ENCODE measurements at regions not wholly inside any gene's neighbourhood (a gene's known extent, or its start where the extent isn't known, plus 50 kb on each side); places are given as distances from the start of the nearest gene placed in this dataset.

- Mint-ChIP-seq H3K36me3 (ENCODE audit: low read depth) (no peaks in the 10 kb centered on the region), H3K4me1 (no peaks in the 10 kb centered on the region), H3K9me3 (no peaks in the 10 kb centered on the region), H3K27me3 (no peaks in the 10 kb centered on the region), H3K27ac (no peak overlapping the region), H3K4me3 (no peak overlapping the region)
- ATAC-seq (ENCODE audit: low read depth): no peak
- DNase-seq: no peak
- CTCF ChIA-PET: no interaction called here
- intact Hi-C loops (cut with micrococcal nuclease): no loop called here
- no peak for TF ChIP-seq CTCF (IDR thresholded peaks at IDR 0.05)
- POLR2A ChIA-PET: no interaction called here
Measured at GRCh38 chr3:104154896-104155295, 1211.8 kb upstream of the ALCAM start.

DNA sequence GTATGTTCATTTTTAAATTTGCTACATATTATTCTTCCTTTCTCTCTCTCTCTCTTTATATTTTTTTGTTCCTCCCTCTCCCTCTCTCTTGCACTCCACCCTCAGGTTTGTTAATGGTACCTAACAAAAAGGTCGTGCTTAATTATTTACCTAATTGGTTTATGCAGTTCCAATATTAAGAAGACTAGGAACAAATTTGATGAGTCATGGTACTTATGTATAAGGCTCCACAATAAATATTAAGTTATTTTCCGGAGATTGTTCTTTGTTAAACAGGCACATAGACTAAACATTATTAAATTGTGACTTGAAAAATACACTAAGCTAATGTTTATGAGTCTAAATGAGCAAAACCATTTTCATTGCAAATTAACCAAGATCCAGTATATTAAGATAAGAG, 1200.8 kb upstream of the ALCAM start:
- no peaks in the 10 kb centered on the region for H3K27me3 Mint-ChIP-seq
- H3K9me3 Mint-ChIP-seq: peaks cover 12% of the 10 kb centered on the region
- no peak for TF ChIP-seq CTCF (IDR thresholded peaks at IDR 0.05)
- H3K27ac Mint-ChIP-seq: no peak overlapping the region
- H3K4me1 Mint-ChIP-seq: no peaks in the 10 kb centered on the region
- DNase-seq: no peak
- ChIA-PET POLR2A (no interaction called here), CTCF (no interaction called here)
- no peak overlapping the region for H3K4me3 Mint-ChIP-seq
- no peaks in the 10 kb centered on the region for H3K36me3 Mint-ChIP-seq (ENCODE audit: low read depth)
- ATAC-seq (ENCODE audit: low read depth): no peak
- intact Hi-C loops (cut with micrococcal nuclease): no loop called here

- ChIA-PET CTCF (no interaction called here), POLR2A (no interaction called here)
- ATAC-seq (ENCODE audit: low read depth) (no peak), DNase-seq (no peak)
- intact Hi-C loops (cut with micrococcal nuclease): no loop called here
- no peak for TF ChIP-seq CTCF (IDR thresholded peaks at IDR 0.05)
- Mint-ChIP-seq H3K27me3 (no peaks in the 10 kb centered on the region), H3K4me3 (no peak overlapping the region), H3K9me3 (peaks cover 12% of the 10 kb centered on the region), H3K4me1 (no peaks in the 10 kb centered on the region), H3K36me3 (ENCODE audit: low read depth) (no peaks in the 10 kb centered on the region), H3K27ac (no peak overlapping the region)
Measured at GRCh38 chr3:104168386-104168785, 1198.3 kb upstream of the ALCAM start.

GRCh38 chr3:104175696-104176095, 1191.0 kb upstream of the ALCAM start:
- DNase-seq (no peak), ATAC-seq (ENCODE audit: low read depth) (no peak)
- Mint-ChIP-seq H3K27ac (no peak overlapping the region), H3K4me1 (no peaks in the 10 kb centered on the region), H3K9me3 (no peaks in the 10 kb centered on the region), H3K4me3 (no peak overlapping the region), H3K27me3 (no peaks in the 10 kb centered on the region), H3K36me3 (ENCODE audit: low read depth) (no peaks in the 10 kb centered on the region)
- no peak for TF ChIP-seq CTCF (IDR thresholded peaks at IDR 0.05)
- CTCF ChIA-PET: no interaction called here
- POLR2A ChIA-PET: no interaction called here
- intact Hi-C loops (cut with micrococcal nuclease): no loop called here

DNA sequence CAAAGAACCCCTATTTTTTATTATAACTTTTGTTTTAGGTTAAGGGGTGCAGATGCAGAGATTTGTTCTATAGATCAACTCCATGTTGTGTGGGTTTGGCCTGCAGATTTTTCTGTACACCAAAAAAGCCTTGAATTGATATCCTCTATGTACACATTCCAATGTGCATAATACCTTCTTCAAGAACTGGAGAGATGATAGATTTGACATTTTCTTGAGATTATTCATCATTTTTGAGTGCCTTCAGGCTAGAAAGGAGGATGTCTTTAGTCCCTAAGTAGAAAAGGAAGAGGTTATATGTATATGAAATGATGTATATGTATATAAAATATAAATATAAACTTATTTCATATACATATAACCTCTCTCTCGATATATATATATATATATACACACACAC, 1190.0 kb upstream of the ALCAM start:
- Mint-ChIP-seq H3K27me3 (no peaks in the 10 kb centered on the region), H3K36me3 (ENCODE audit: low read depth) (no peaks in the 10 kb centered on the region), H3K4me3 (no peak overlapping the region), H3K9me3 (no peaks in the 10 kb centered on the region), H3K27ac (no peak overlapping the region), H3K4me1 (no peaks in the 10 kb centered on the region)
- no peak for DNase-seq
- no peak for ATAC-seq (ENCODE audit: low read depth)
- no peak for TF ChIP-seq CTCF (IDR thresholded peaks at IDR 0.05)
- ChIA-PET CTCF (no interaction called here), POLR2A (no interaction called here)
- intact Hi-C loops (cut with micrococcal nuclease): no loop called here
